ENCODE measurements at regions not wholly inside any gene's neighbourhood (a gene's known extent, or its start where the extent isn't known, plus 50 kb on each side); places are given as distances from the start of the nearest gene placed in this dataset.
"Not testable (repeated sequence)": the region's sequence is repeated elsewhere in the genome, so short reads cannot be mapped to it uniquely, and the experiment has no call there.

DNA sequence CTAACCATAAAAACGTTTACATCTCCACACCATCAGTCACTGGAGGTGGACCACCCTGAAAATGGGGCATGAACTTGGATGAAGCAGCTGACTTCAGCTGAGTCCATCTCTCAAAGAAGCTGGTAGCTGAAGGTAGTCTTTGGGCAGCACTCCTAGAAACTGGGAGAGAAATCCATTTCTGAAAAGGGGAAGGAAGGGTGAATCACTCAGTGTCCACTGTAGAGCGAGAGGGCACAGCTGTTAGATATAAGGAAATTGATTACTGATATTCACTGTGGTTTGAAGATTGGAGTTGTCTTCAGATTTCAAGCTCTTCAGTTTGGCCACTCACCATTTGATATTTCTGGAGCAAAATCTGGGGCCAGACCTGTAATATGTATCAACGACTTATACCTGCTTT, 499.0 kb upstream of the UBE2E2 start:
- H3K27ac Mint-ChIP-seq (ENCODE audit: unreplicated experiment), result no peak overlapping the region
- H3K9me3 Mint-ChIP-seq (ENCODE audit: unreplicated experiment), result peaks cover 4% of the 10 kb centered on the region
- no peak overlapping the region for H3K4me3 Mint-ChIP-seq (ENCODE audit: unreplicated experiment)
- peaks cover 1% of the 10 kb centered on the region for H3K27me3 Mint-ChIP-seq (ENCODE audit: unreplicated experiment)
- no peaks in the 10 kb centered on the region for H3K4me1 Mint-ChIP-seq (ENCODE audit: unreplicated experiment)
- no peaks in the 10 kb centered on the region for H3K36me3 Mint-ChIP-seq (ENCODE audit: low read depth, unreplicated experiment)
- TF ChIP-seq, protein P1, sequence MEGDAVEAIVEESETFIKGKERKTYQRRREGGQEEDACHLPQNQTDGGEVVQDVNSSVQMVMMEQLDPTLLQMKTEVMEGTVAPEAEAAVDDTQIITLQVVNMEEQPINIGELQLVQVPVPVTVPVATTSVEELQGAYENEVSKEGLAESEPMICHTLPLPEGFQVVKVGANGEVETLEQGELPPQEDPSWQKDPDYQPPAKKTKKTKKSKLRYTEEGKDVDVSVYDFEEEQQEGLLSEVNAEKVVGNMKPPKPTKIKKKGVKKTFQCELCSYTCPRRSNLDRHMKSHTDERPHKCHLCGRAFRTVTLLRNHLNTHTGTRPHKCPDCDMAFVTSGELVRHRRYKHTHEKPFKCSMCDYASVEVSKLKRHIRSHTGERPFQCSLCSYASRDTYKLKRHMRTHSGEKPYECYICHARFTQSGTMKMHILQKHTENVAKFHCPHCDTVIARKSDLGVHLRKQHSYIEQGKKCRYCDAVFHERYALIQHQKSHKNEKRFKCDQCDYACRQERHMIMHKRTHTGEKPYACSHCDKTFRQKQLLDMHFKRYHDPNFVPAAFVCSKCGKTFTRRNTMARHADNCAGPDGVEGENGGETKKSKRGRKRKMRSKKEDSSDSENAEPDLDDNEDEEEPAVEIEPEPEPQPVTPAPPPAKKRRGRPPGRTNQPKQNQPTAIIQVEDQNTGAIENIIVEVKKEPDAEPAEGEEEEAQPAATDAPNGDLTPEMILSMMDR (IDR thresholded peaks at IDR 0.05; ENCODE audit: unreplicated experiment), result no peak
- no peak for DNase-seq (ENCODE audit: low spot score)

DNA sequence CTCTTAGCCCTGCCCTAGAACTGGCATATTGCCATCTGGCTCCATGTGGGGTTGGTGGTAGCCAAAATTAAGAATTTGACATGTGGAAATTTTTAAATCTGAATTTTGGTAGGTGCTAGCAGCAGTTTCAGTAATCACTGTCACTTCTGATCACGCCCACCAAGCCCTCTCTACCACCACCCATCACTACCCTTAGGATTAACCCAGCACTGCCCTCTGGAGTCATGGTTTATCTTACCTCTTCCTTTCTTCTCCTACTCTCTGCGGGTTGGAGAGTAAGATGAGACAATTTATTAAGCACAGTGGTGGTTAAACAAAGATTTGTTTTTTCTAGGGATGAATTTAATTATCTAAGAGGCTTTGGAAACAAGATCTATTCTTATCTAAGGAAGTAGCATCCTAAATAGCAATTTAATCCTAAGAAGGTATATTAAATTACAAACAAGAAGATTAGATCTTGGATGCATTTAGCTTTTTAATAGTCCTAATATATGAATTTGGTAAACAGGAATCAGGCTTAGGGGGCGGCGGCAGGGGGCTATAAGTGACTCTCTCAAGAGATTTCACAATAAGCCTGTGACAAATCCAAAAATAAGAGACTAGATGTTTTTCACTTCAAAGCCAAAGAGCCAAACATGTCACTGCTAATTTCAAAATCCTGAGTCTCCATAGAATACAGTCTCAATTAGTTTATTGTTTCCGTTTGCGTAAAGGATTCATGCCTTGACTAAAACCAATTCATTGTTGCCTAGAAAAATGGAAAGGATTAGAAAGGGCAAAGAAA, 498.4 kb upstream of the UBE2E2 start:
- Mint-ChIP-seq H3K4me3 (ENCODE audit: unreplicated experiment) (no peak overlapping the region), H3K27me3 (ENCODE audit: unreplicated experiment) (peaks cover 1% of the 10 kb centered on the region), H3K36me3 (ENCODE audit: low read depth, unreplicated experiment) (no peaks in the 10 kb centered on the region), H3K27ac (ENCODE audit: unreplicated experiment) (no peak overlapping the region), H3K4me1 (ENCODE audit: unreplicated experiment) (no peaks in the 10 kb centered on the region), H3K9me3 (ENCODE audit: unreplicated experiment) (peaks cover 10% of the 10 kb centered on the region)
- DNase-seq (ENCODE audit: low spot score), result no peak
- TF ChIP-seq, protein P1 (IDR thresholded peaks at IDR 0.05; ENCODE audit: unreplicated experiment), result no peak

DNA sequence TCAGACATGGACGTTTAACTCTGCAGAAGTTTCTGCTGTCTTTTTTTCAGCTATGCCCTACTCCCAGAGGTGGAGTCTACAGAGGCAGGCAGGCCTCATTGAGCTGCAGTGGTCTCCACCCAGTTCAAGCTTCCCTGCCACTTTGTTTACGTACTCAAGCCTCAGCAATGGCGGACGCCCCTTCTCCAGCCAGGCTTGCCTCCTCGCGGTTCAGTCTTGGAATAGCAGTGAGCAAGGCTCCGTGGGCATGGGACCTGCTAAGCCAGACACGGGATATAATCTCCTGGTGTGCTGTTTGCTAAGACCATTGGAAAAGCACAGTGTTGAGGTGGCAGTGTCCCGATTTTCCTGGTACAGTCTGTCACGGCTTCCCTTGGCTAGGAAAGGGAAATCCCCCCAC, 496.2 kb upstream of the UBE2E2 start:
- not testable (repeated sequence) for H3K36me3 Mint-ChIP-seq (ENCODE audit: low read depth, unreplicated experiment); H3K27me3 Mint-ChIP-seq (ENCODE audit: unreplicated experiment); H3K4me1 Mint-ChIP-seq (ENCODE audit: unreplicated experiment); H3K27ac Mint-ChIP-seq (ENCODE audit: unreplicated experiment); DNase-seq (ENCODE audit: low spot score); H3K4me3 Mint-ChIP-seq (ENCODE audit: unreplicated experiment)
- H3K9me3 Mint-ChIP-seq (ENCODE audit: unreplicated experiment), result peaks cover 11% of the 10 kb centered on the region

DNA sequence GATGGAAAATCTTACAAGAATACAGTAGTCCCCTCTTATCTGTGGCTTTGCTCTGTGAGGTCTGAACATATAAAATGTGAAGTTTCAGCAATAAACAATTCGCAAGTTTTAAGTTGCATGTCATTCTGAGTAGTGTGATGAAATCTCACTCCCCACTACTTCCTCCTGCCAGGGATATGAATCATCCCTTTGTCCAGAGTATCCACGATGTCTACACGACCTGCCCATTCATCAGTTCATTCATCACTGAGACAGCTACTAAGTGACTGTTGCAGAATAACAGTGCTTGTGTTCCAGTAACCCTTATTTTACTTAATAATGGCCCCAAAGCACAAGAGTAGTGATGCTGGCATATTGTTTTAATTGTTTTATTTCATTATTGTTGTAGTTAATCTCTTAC, 489.2 kb upstream of the UBE2E2 start:
- Mint-ChIP-seq H3K27me3 (ENCODE audit: unreplicated experiment) (no peaks in the 10 kb centered on the region), H3K27ac (ENCODE audit: unreplicated experiment) (no peak overlapping the region), H3K4me1 (ENCODE audit: unreplicated experiment) (no peaks in the 10 kb centered on the region), H3K4me3 (ENCODE audit: unreplicated experiment) (no peak overlapping the region), H3K36me3 (ENCODE audit: low read depth, unreplicated experiment) (no peaks in the 10 kb centered on the region), H3K9me3 (ENCODE audit: unreplicated experiment) (peaks cover 8% of the 10 kb centered on the region)
- TF ChIP-seq, protein P1 (IDR thresholded peaks at IDR 0.05; ENCODE audit: unreplicated experiment), result no peak
- no peak for DNase-seq (ENCODE audit: low spot score)

DNA sequence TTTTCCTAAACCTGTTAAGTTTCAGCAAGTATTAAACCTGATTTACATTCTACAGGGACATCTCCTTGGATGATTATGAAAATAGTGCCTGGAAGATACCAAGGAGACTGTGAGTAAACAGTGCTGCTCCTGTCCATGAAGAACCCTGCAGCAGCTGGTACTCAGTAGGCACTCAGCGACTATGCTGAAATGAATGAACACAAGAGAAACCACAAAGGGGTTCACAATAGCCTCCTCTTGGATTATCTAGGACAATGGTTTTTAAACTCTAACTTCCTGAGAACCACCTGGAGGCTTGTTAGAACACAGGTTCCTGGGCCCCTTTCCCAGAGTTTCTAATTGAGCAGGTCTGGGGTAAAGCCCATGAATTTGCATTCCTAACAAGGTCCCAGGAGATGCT, 488.4 kb upstream of the UBE2E2 start:
- DNase-seq (ENCODE audit: low spot score), result no peak
- Mint-ChIP-seq H3K9me3 (ENCODE audit: unreplicated experiment) (peaks cover 2% of the 10 kb centered on the region), H3K4me1 (ENCODE audit: unreplicated experiment) (no peaks in the 10 kb centered on the region), H3K36me3 (ENCODE audit: low read depth, unreplicated experiment) (no peaks in the 10 kb centered on the region), H3K27ac (ENCODE audit: unreplicated experiment) (no peak overlapping the region), H3K27me3 (ENCODE audit: unreplicated experiment) (no peaks in the 10 kb centered on the region), H3K4me3 (ENCODE audit: unreplicated experiment) (no peak overlapping the region)
- TF ChIP-seq, protein P1 (IDR thresholded peaks at IDR 0.05; ENCODE audit: unreplicated experiment), result no peak

Measured in endothelial cell (in vitro differentiated cells).